ENCODE measurements at regions not wholly inside any gene's neighbourhood (a gene's known extent, or its start where the extent isn't known, plus 50 kb on each side); places are given as distances from the start of the nearest gene placed in this dataset.
"Not testable (repeated sequence)": the region's sequence is repeated elsewhere in the genome, so short reads cannot be mapped to it uniquely, and the experiment has no call there.

DNA sequence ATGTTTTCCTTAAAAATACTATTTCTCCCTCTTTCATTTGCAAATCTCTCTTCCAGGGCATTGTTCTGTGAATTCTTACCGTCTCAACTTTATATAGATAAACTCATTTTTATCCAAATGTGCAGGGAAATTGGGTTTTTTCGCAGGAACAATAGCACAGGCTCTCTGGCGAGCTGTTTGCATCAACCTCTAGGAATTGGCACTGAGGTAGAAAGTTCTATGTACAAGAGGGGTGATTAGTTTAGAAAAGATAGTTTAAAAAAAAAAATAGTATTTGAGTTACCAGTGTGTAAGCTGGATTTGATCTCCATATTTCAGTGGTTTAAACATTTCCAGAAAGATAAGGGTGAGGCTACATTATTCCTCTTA lies 129.7 kb upstream of the BTN3A2 start:
- H3K4me1 ChIP-seq (ENCODE audit: insufficient read depth, low read length, poor library complexity, severe bottlenecking) = peaks cover 26% of the 10 kb centered on the region
- H4K20me1 ChIP-seq (ENCODE audit: insufficient read depth, low read length) = no peaks in the 10 kb centered on the region
- no peaks in the 10 kb centered on the region for H3K79me2 ChIP-seq (ENCODE audit: insufficient read depth, low read depth, low read length)
- peak overlapping the region; percentile 92 for H3K27ac ChIP-seq (ENCODE audit: low read depth, low read length, poor library complexity, severe bottlenecking)
- CTCF ChIA-PET (ENCODE audit: unreplicated experiment) = no interaction called here
- BruUV-seq (replicated peaks) = no TSS peak
- TF ChIP-seq, protein P1, sequence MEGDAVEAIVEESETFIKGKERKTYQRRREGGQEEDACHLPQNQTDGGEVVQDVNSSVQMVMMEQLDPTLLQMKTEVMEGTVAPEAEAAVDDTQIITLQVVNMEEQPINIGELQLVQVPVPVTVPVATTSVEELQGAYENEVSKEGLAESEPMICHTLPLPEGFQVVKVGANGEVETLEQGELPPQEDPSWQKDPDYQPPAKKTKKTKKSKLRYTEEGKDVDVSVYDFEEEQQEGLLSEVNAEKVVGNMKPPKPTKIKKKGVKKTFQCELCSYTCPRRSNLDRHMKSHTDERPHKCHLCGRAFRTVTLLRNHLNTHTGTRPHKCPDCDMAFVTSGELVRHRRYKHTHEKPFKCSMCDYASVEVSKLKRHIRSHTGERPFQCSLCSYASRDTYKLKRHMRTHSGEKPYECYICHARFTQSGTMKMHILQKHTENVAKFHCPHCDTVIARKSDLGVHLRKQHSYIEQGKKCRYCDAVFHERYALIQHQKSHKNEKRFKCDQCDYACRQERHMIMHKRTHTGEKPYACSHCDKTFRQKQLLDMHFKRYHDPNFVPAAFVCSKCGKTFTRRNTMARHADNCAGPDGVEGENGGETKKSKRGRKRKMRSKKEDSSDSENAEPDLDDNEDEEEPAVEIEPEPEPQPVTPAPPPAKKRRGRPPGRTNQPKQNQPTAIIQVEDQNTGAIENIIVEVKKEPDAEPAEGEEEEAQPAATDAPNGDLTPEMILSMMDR (conservative IDR thresholded peaks at IDR 0.05; ENCODE audit: low read length) = no peak
- no peak for TF ChIP-seq EZH2phosphoT487 (IDR thresholded peaks at IDR 0.05; ENCODE audit: borderline replicate concordance, low read depth, low read length)
- H2AFZ ChIP-seq (ENCODE audit: low read length) = peak overlapping the region; percentile 90
- no peaks in the 10 kb centered on the region for H3K36me3 ChIP-seq (ENCODE audit: insufficient read depth, low read length)
- H3K9me3 ChIP-seq (ENCODE audit: low read length) = no peaks in the 10 kb centered on the region
- DNase-seq (ENCODE audit: low spot score) = peak; percentile 54
- H3K4me3 ChIP-seq (ENCODE audit: low read depth, low read length, poor library complexity, severe bottlenecking) = peak overlapping the region; percentile 69
- POLR2A ChIA-PET = interaction anchor here (0.6 to 6.9 kb wide), 21 partner anchors 8 to 1639 kb away, joined by 3 to 244 read pairs (median 7); a partner anchor contains a TSS
- H3K4me2 ChIP-seq (ENCODE audit: low read length) = peak overlapping the region; percentile 96
- H3K9me2 ChIP-seq (ENCODE audit: insufficient read depth, low read length) = no peaks in the 10 kb centered on the region
- intact Hi-C loops (cut with micrococcal nuclease; ENCODE audit: unreplicated experiment) = loop anchor here (1.0 kb wide), 1 partner anchor 35 kb away; no protein-coding TSS in a partner anchor

DNA sequence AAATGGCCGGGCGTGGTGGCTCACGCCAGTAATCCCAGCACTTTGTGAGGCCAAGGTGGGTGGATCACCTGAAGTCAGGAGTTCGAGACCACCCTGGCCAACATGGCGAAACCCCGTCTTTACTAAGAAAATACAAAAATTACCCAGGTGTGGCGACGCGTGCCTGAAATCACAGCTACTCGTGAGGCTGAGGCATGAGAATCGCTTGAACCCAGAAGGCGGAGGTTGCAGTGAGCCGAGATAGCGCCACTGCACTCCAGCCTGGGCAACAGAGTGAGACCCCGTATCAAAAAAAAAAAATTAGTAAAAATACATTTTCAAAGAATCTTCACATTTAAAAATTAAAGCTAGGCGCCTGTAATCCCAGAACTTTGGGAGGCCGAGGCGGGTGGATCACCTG lies 125.6 kb upstream of the BTN3A2 start:
- H3K4me1 ChIP-seq (ENCODE audit: insufficient read depth, low read length, poor library complexity, severe bottlenecking) = peaks cover 15% of the 10 kb centered on the region
- intact Hi-C loops (cut with micrococcal nuclease; ENCODE audit: unreplicated experiment); CTCF ChIA-PET (ENCODE audit: unreplicated experiment); POLR2A ChIA-PET; H3K9me2 ChIP-seq (ENCODE audit: insufficient read depth, low read length); H4K20me1 ChIP-seq (ENCODE audit: insufficient read depth, low read length); H3K4me2 ChIP-seq (ENCODE audit: low read length); H3K27ac ChIP-seq (ENCODE audit: low read depth, low read length, poor library complexity, severe bottlenecking); H2AFZ ChIP-seq (ENCODE audit: low read length); H3K4me3 ChIP-seq (ENCODE audit: low read depth, low read length, poor library complexity, severe bottlenecking); DNase-seq (ENCODE audit: low spot score); H3K36me3 ChIP-seq (ENCODE audit: insufficient read depth, low read length); H3K79me2 ChIP-seq (ENCODE audit: insufficient read depth, low read depth, low read length); H3K9me3 ChIP-seq (ENCODE audit: low read length); BruUV-seq (replicated peaks): not testable (repeated sequence)

GRCh38 chr6:26240157-26241032 lies 124.6 kb upstream of the BTN3A2 start:
- TF ChIP-seq, protein P1 (conservative IDR thresholded peaks at IDR 0.05; ENCODE audit: low read length) = no peak
- TF ChIP-seq EZH2phosphoT487 (IDR thresholded peaks at IDR 0.05; ENCODE audit: borderline replicate concordance, low read depth, low read length) = no peak
- no TSS peak for BruUV-seq (replicated peaks)
- ChIA-PET CTCF (ENCODE audit: unreplicated experiment) (no interaction called here), POLR2A (no interaction called here)
- Histone ChIP-seq H3K4me2 (ENCODE audit: low read length) (peak overlapping the region; percentile 25; the same call in 1 of the 2 replicates), H4K20me1 (ENCODE audit: insufficient read depth, low read length) (no peaks in the 10 kb centered on the region), H3K27ac (ENCODE audit: low read depth, low read length, poor library complexity, severe bottlenecking) (no peak overlapping the region), H3K4me3 (ENCODE audit: low read depth, low read length, poor library complexity, severe bottlenecking) (no peak overlapping the region), H3K9me2 (ENCODE audit: insufficient read depth, low read length) (no peaks in the 10 kb centered on the region), H3K36me3 (ENCODE audit: insufficient read depth, low read length) (no peaks in the 10 kb centered on the region), H3K79me2 (ENCODE audit: insufficient read depth, low read depth, low read length) (no peaks in the 10 kb centered on the region), H3K4me1 (ENCODE audit: insufficient read depth, low read length, poor library complexity, severe bottlenecking) (peaks cover 12% of the 10 kb centered on the region), H2AFZ (ENCODE audit: low read length) (peak overlapping the region; percentile 76; the same call in 1 of the 2 replicates), H3K9me3 (ENCODE audit: low read length) (no peaks in the 10 kb centered on the region)
- no peak for DNase-seq (ENCODE audit: low spot score)
- intact Hi-C loops (cut with micrococcal nuclease; ENCODE audit: unreplicated experiment) = no loop called here
